Testis (tissue), 2 donors: ENCODE measurements at regions not wholly inside any gene's neighbourhood (a gene's known extent, or its start where the extent isn't known, plus 50 kb on each side); places are given as distances from the start of the nearest gene placed in this dataset.

Source experiments
- POLR2A ChIP-seq: fragments of 450-650 bp; IDR thresholded peaks from one replicate; pipeline ENCODE4 v1.6.1; 2017; ENCODE audit warnings: antibody characterized with exemption, mild to moderate bottlenecking, moderate library complexity
- TF ChIP-seq, protein P1 (sequence below), 3 experiments: fragments of 450-650 bp in 2 of 3; fragments of 200-600 bp in 1 of 3; sonication (generic) in 1 of 3; IDR thresholded peaks; one replicate each; pipeline ENCODE4 v1.5.1; 2016 to 2019; ENCODE audit warnings: antibody characterized with exemption in 3 of 3, mild to moderate bottlenecking in 2 of 3, moderate library complexity in 1 of 3

DNA sequence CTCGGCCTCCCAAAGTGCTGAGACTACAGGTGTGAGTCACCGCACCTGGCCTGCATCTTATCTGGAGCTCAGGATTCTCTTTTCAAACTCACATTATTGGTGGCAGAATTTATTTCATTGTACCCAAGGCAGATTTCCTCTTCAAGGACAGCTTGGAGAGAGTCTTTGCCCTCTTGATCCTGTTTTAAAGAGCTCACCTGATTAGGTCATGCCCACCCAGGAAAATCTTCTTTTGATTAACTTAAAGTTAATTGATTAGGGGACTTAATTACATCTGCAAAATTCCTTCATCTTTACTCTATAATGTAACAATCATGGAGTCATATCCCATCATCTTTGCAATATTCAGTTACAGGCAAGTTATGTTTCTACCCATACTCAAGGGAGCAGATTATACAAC is 346.4 kb downstream of the EPHA4 start:
- TF ChIP-seq, protein P1, sequence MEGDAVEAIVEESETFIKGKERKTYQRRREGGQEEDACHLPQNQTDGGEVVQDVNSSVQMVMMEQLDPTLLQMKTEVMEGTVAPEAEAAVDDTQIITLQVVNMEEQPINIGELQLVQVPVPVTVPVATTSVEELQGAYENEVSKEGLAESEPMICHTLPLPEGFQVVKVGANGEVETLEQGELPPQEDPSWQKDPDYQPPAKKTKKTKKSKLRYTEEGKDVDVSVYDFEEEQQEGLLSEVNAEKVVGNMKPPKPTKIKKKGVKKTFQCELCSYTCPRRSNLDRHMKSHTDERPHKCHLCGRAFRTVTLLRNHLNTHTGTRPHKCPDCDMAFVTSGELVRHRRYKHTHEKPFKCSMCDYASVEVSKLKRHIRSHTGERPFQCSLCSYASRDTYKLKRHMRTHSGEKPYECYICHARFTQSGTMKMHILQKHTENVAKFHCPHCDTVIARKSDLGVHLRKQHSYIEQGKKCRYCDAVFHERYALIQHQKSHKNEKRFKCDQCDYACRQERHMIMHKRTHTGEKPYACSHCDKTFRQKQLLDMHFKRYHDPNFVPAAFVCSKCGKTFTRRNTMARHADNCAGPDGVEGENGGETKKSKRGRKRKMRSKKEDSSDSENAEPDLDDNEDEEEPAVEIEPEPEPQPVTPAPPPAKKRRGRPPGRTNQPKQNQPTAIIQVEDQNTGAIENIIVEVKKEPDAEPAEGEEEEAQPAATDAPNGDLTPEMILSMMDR (IDR thresholded peaks at IDR 0.05) = no peak
- no peak for TF ChIP-seq POLR2A
